Muscle of leg (tissue), 3 donors: ENCODE measurements at regions not wholly inside any gene's neighbourhood (a gene's known extent, or its start where the extent isn't known, plus 50 kb on each side); places are given as distances from the start of the nearest gene placed in this dataset.

Experiments used
- DNase-seq: peaks from one replicate; pipeline ENCODE4 v3.0.0; 2013
- H3K27ac ChIP-seq: one replicate; pipeline ENCODE4 v1.5.1; 2013; ENCODE audit warnings: mild to moderate bottlenecking, low read length, control low read depth
- H3K27me3 ChIP-seq: one replicate; pipeline ENCODE4 v1.6.1; 2013; ENCODE audit warnings: low read length; ENCODE audit not compliant: control insufficient read depth, insufficient read depth
- H3K36me3 ChIP-seq: one replicate; pipeline ENCODE4 v1.6.1; 2013; ENCODE audit warnings: low read length; ENCODE audit not compliant: control insufficient read depth, insufficient read depth
- H3K4me1 ChIP-seq: one replicate; pipeline ENCODE4 v1.6.1; 2013; ENCODE audit warnings: low read length; ENCODE audit not compliant: control insufficient read depth, insufficient read depth
- H3K4me3 ChIP-seq: one replicate; pipeline ENCODE4 v1.5.1; 2013; ENCODE audit warnings: low read length, control low read depth
- H3K9me3 ChIP-seq: replicated peaks from 2 replicates; pipeline ENCODE4 v1.6.1; 2013; ENCODE audit warnings: low read depth, low read length; ENCODE audit not compliant: control insufficient read depth
- WGBS: methylation state at CpG from one replicate; pipeline ENCODE4 v1.1.5; 2013; ENCODE audit warnings: missing lambda C conversion rate; ENCODE audit not compliant: insufficient coverage; 5-methylcytosine and 5-hydroxymethylcytosine counted together

- Histone ChIP-seq H3K27ac (no peak overlapping the region), H3K36me3 (no peaks in the 10 kb centered on the region), H3K4me1 (no peaks in the 10 kb centered on the region), H3K9me3 (no peaks in the 10 kb centered on the region), H3K4me3 (no peak overlapping the region), H3K27me3 (no peaks in the 10 kb centered on the region)
- WGBS: no CpG with 5 or more reads among the region's 4 CpGs
- DNase-seq: no peak
These were observed 57.3 kb upstream of the FSTL5 start for GRCh38 chr4:162221148-162221547.
